ENCODE measurements at regions not wholly inside any gene's neighbourhood (a gene's known extent, or its start where the extent isn't known, plus 50 kb on each side); places are given as distances from the start of the nearest gene placed in this dataset.

DNA sequence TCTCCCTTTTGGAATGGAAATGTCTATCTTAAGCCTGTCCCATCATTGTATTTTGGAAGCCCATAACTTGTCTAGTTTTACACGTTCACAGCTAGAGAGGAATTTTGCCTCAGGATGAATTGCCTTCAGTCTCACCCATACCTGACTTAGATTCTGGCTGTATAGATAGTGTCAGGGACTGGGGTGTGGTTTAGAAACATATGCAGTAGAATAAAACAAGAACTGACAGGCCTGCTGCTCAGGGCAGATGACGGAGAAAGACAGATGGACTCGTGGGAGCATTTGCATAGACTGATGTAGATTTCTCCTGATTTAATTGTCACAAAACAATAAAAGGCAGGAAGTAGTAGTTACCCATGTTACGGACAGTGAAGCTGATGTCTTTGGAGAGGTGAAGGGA lies 166.7 kb downstream of the UCK2 start:
- TF ChIP-seq, protein P1, sequence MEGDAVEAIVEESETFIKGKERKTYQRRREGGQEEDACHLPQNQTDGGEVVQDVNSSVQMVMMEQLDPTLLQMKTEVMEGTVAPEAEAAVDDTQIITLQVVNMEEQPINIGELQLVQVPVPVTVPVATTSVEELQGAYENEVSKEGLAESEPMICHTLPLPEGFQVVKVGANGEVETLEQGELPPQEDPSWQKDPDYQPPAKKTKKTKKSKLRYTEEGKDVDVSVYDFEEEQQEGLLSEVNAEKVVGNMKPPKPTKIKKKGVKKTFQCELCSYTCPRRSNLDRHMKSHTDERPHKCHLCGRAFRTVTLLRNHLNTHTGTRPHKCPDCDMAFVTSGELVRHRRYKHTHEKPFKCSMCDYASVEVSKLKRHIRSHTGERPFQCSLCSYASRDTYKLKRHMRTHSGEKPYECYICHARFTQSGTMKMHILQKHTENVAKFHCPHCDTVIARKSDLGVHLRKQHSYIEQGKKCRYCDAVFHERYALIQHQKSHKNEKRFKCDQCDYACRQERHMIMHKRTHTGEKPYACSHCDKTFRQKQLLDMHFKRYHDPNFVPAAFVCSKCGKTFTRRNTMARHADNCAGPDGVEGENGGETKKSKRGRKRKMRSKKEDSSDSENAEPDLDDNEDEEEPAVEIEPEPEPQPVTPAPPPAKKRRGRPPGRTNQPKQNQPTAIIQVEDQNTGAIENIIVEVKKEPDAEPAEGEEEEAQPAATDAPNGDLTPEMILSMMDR (IDR thresholded peaks at IDR 0.05): no peak
- no peak for TF ChIP-seq TEAD1 (CRISPR knock-in tag; IDR thresholded peaks at IDR 0.05)
- no peak for TF ChIP-seq ZNF232 (CRISPR knock-in tag; IDR thresholded peaks at IDR 0.05)
- TF ChIP-seq CREB1 (CRISPR knock-in tag; IDR thresholded peaks at IDR 0.05): no peak
- TF ChIP-seq, protein P2, sequence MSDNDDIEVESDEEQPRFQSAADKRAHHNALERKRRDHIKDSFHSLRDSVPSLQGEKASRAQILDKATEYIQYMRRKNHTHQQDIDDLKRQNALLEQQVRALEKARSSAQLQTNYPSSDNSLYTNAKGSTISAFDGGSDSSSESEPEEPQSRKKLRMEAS (CRISPR knock-in tag; IDR thresholded peaks at IDR 0.05): no peak
